Activated CD4-positive, alpha-beta T cell treated with anti-CD3 and anti-CD28 coated beads, Interleukin-2, amount 50 U/mL, for 24 hours (primary cell): ENCODE measurements at regions not wholly inside any gene's neighbourhood (a gene's known extent, or its start where the extent isn't known, plus 50 kb on each side); places are given as distances from the start of the nearest gene placed in this dataset.
"Not testable (repeated sequence)": the region's sequence is repeated elsewhere in the genome, so short reads cannot be mapped to it uniquely, and the experiment has no call there.

Experiments
- DNase-seq, 2 donors: peaks; one replicate each; pipeline ENCODE4 v3.0.0-alpha.2; 2020; ENCODE audit warnings: low read depth in 1 of 2, low spot score in 1 of 2

GRCh38 chr18:57887543-57888383 is 84.6 kb upstream of the ATP8B1 start:
- DNase-seq, result no peak

- DNase-seq, result no peak
These were observed 82.8 kb upstream of the ATP8B1 start for GRCh38 chr18:57885931-57886330.

- DNase-seq, result no peak
These were observed 79.3 kb upstream of the ATP8B1 start for GRCh38 chr18:57882465-57882864.

GRCh38 chr18:57881818-57882413 is 78.8 kb upstream of the ATP8B1 start:
- DNase-seq, result peak; percentile 10 to 49

- DNase-seq, result not testable (repeated sequence)
These were observed 76.8 kb upstream of the ATP8B1 start for GRCh38 chr18:57879924-57880323.

GRCh38 chr18:57869221-57869620 is 66.1 kb upstream of the ATP8B1 start:
- no peak for DNase-seq

GRCh38 chr18:57866355-57866754 is 63.2 kb upstream of the ATP8B1 start:
- no peak for DNase-seq

GRCh38 chr18:57864615-57865121 is 61.6 kb upstream of the ATP8B1 start:
- DNase-seq, result no peak

GRCh38 chr18:57863706-57864105 is 60.6 kb upstream of the ATP8B1 start:
- DNase-seq, result no peak

GRCh38 chr18:57859314-57859713 is 56.2 kb upstream of the ATP8B1 start:
- no peak for DNase-seq

GRCh38 chr18:57856557-57857280 is 53.6 kb upstream of the ATP8B1 start:
- DNase-seq, result no peak

GRCh38 chr18:57856128-57856527 is 53.0 kb upstream of the ATP8B1 start:
- DNase-seq, result no peak

- DNase-seq, result no peak
These were observed 52.4 kb upstream of the ATP8B1 start for GRCh38 chr18:57855551-57855950.

- no peak for DNase-seq
These were observed 51.6 kb upstream of the ATP8B1 start for GRCh38 chr18:57854726-57855125.

GRCh38 chr18:57853864-57854263 is 50.7 kb upstream of the ATP8B1 start:
- no peak for DNase-seq

- no peak for DNase-seq
These were observed 50.0 kb upstream of the ATP8B1 start for GRCh38 chr18:57853133-57853532.
